GM12873 (cell line): ENCODE measurements at regions not wholly inside any gene's neighbourhood (a gene's known extent, or its start where the extent isn't known, plus 50 kb on each side); places are given as distances from the start of the nearest gene placed in this dataset.

Source experiments
- TF ChIP-seq, protein P1 (sequence below): IDR thresholded peaks from 2 replicates; pipeline ENCODE4 v1.5.1; 2012; ENCODE audit warnings: low read depth, mild to moderate bottlenecking, moderate library complexity, low read length, control low read depth; ENCODE audit not compliant: insufficient read depth; ENCODE audit errors: missing control alignments

GRCh38 chr22:48486134-48486532, 1341.5 kb downstream of the BRD1 start:
- TF ChIP-seq, protein P1, sequence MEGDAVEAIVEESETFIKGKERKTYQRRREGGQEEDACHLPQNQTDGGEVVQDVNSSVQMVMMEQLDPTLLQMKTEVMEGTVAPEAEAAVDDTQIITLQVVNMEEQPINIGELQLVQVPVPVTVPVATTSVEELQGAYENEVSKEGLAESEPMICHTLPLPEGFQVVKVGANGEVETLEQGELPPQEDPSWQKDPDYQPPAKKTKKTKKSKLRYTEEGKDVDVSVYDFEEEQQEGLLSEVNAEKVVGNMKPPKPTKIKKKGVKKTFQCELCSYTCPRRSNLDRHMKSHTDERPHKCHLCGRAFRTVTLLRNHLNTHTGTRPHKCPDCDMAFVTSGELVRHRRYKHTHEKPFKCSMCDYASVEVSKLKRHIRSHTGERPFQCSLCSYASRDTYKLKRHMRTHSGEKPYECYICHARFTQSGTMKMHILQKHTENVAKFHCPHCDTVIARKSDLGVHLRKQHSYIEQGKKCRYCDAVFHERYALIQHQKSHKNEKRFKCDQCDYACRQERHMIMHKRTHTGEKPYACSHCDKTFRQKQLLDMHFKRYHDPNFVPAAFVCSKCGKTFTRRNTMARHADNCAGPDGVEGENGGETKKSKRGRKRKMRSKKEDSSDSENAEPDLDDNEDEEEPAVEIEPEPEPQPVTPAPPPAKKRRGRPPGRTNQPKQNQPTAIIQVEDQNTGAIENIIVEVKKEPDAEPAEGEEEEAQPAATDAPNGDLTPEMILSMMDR = no peak

DNA sequence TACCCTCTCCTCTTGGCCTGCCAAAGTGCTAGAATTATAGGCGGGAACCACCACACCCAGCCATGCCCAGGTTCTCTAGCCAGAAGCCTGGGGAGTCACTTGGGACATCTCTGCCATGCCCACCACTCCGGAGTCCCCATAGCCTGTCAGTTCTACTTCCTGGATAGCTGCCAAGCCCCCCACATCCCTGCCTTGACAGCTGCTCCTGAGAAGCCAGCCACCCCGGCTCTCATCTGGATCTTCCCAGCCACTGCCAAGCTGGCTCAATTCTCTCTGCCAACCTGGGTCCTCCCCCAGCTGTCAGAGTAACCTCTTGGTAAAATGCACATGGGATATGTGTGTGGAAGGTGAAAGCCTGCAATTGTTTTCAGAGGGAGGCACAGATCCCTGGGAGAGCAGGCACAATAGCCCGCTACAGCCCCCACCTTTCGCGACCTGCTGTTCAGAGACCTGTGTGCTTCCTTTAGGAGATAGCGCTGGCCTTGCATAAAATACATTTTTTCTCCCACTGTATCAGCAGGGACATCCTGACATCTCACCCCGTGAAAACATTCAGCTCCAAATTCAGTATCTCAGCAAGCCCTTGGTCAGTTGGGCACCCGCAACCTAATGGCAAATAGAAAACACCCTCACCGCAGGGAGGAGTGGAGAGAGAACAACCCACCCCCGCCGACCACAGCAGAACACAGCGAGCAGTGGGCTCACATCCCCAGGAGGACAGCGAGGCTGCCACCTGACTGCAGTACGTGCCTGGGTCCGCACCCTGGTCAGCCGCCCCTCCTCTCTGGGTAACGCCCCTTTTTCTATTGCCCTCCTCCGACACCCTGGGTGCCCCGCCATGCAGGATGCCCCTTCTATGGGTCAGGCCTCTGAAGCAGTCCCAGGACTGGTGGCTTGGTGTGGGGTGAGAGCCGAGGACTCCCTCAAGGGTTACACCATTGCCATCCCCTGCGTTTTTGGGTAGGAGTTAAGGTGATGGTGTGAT, 1342.2 kb downstream of the BRD1 start:
- TF ChIP-seq, protein P1 = no peak

DNA sequence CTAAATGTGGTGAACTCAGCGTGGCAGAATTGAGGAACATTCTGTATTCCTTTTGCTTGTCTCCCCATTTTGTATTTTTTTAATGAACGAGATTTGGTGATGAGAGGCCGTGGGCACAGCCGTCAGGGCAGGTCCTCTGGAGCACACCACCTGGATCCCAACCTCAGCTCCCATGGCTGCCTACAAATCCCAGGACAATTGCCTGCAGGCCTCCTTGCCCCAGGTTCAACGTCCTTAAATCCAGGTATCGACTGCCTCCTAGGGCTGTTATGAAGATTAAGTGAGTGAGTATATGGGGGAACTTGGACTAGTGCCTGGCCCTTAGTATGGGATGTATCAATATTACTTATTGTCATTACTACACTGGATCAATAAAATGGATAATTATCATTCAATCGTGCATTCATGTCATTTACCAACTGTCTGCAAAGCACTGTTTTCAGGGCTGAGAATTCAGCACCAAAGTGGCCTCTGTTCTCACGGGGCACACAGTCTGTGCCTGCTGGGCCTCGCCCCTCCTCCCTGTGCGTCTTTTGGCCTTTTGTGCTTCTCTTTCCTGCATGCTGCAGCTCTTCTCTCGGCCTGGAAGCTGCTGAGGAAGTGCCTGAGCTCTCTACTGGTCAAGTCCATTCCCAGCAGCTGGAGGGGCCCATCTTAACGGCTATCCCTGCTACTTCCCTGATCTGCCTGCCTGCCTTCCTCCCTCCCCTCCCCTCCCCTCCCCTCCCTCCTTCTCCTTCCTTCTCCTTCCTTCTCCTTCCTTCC, 1343.7 kb downstream of the BRD1 start:
- TF ChIP-seq, protein P1 = no peak

DNA sequence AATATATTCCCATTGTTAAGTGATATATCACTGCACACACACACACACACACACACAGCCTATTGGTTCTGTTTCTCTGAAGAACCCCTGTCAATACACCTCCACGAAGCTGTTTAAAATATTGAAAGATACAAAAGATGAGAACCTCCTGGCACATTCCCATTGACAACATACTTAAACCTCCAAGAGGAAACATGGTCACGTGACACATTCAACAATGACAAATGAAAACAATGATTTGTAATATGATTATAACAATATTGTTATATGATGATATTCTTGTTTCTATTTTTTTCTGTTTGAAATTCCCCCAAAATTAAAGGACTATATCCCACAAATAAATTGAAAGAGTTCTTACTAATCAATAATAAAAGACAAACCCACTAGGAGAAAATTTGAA, 1344.9 kb downstream of the BRD1 start:
- TF ChIP-seq, protein P1 = no peak

DNA sequence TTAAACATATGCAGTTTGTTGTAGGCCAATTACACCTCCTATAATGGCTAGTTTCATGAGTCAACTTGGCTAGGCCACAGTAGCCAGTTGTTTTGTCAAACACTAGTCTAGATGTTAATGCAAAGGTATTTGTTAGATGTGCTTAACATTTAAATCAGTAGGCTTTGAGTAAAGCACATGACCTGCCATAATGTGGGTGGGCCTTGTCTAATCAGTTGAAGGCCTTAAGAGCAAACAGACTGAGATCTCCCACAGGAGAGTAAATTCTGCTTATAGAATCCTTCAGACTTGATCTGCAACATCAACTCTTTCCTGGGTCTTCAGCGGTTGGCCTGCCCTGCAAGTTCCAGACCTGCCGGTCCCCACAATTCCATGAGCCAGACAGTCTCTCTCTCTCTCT, 1345.9 kb downstream of the BRD1 start:
- TF ChIP-seq, protein P1 = no peak

GRCh38 chr22:48478529-48479265, 1349.0 kb downstream of the BRD1 start:
- TF ChIP-seq, protein P1 = no peak
